ENCODE measurements at regions not wholly inside any gene's neighbourhood (a gene's known extent, or its start where the extent isn't known, plus 50 kb on each side); places are given as distances from the start of the nearest gene placed in this dataset.

GRCh38 chr2:128368437-128369107 lies 49.9 kb upstream of the HS6ST1 start:
- no peak overlapping the region for H3K4me3 ChIP-seq (replicated peaks in 1 of 3)
- no peaks in the 10 kb centered on the region for H3K9me3 ChIP-seq
- H3K27ac ChIP-seq = no peak overlapping the region
- no peak for TF ChIP-seq CTCF (IDR thresholded peaks at IDR 0.05)
- TF ChIP-seq POLR2A (IDR thresholded peaks at IDR 0.05) = no peak
- no peaks in the 10 kb centered on the region for H3K27me3 ChIP-seq
- intact Hi-C loops (cut with DNase I) = no loop called here
- peaks cover 10 to 19% of the 10 kb centered on the region in 2 donors for H3K4me1 ChIP-seq
- 86 to 93% methylated on average over 15 to 21 of the region's 21 CpGs for WGBS, 2 donors
- DNase-seq = no peak
- H3K36me3 ChIP-seq = no peaks in the 10 kb centered on the region

DNA sequence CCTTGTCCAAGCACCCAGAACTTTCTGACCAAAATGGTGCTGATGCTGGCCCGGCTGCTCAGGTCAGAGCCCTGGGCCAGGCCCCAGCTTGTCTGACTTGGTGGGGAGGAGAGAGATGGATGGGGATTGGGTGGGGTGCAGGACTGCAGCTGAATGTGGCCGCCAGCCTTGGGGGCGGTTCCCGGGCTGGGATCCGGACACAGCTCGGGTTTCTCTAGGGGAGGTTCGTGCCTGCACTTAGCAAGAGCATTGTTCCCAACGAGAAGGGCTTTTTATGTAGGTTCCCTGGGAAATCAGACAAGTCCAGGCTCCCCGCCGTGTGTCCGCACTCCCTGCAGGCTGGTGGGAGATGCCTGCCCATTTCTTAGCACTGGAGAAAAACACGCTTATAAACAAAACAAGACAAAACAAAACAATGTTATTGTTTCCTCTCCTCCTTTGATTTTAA lies 50.5 kb upstream of the HS6ST1 start:
- Histone ChIP-seq H3K36me3 (no peaks in the 10 kb centered on the region), H3K27me3 (no peaks in the 10 kb centered on the region), H3K27ac (no peak overlapping the region), H3K4me1 (peaks cover 10 to 24% of the 10 kb centered on the region in 2 donors), H3K9me3 (no peaks in the 10 kb centered on the region), H3K4me3 (replicated peaks in 1 of 3) (no peak overlapping the region)
- DNase-seq = no peak
- intact Hi-C loops (cut with DNase I) = no loop called here
- 69 to 71% methylated on average over 12 of the region's 12 CpGs for WGBS, 2 donors
- TF ChIP-seq POLR2A (IDR thresholded peaks at IDR 0.05) (no peak), CTCF (IDR thresholded peaks at IDR 0.05) (no peak)

- peaks cover 16 to 31% of the 10 kb centered on the region in 2 donors for H3K4me1 ChIP-seq
- H3K27me3 ChIP-seq = no peaks in the 10 kb centered on the region
- DNase-seq = no peak
- WGBS, 2 donors = 71 to 81% methylated on average over 14 to 17 of the region's 17 CpGs
- intact Hi-C loops (cut with DNase I) = no loop called here
- H3K9me3 ChIP-seq = no peaks in the 10 kb centered on the region
- H3K27ac ChIP-seq = no peak overlapping the region
- no peak overlapping the region for H3K4me3 ChIP-seq (replicated peaks in 1 of 3)
- no peaks in the 10 kb centered on the region for H3K36me3 ChIP-seq
- no peak for TF ChIP-seq POLR2A (IDR thresholded peaks at IDR 0.05)
- TF ChIP-seq CTCF (IDR thresholded peaks at IDR 0.05) = no peak
These were observed 51.2 kb upstream of the HS6ST1 start for GRCh38 chr2:128369602-128370467.

GRCh38 chr2:128370468-128371247 lies 52.0 kb upstream of the HS6ST1 start:
- no peak for DNase-seq

More at GRCh38 chr2:128370468-128371247, 52.0 kb upstream of the HS6ST1 start:
- no peak overlapping the region for H3K27ac ChIP-seq
- 85 to 91% methylated on average over 24 to 27 of the region's 27 CpGs for WGBS, 2 donors
- H3K4me3 ChIP-seq (replicated peaks in 1 of 3) = no peak overlapping the region
- intact Hi-C loops (cut with DNase I) = no loop called here
- no peaks in the 10 kb centered on the region for H3K36me3 ChIP-seq
- TF ChIP-seq POLR2A (IDR thresholded peaks at IDR 0.05) (no peak), CTCF (IDR thresholded peaks at IDR 0.05) (no peak)
- H3K4me1 ChIP-seq = peaks cover 20 to 40% of the 10 kb centered on the region in 2 donors
- no peaks in the 10 kb centered on the region for H3K27me3 ChIP-seq
- no peaks in the 10 kb centered on the region for H3K9me3 ChIP-seq

Measured in thyroid gland (tissue), 4 donors.